H1 (cell line): ENCODE measurements at regions not wholly inside any gene's neighbourhood (a gene's known extent, or its start where the extent isn't known, plus 50 kb on each side); places are given as distances from the start of the nearest gene placed in this dataset.

ENCODE experiments used
- CTCF ChIA-PET: fragments of 300-600 bp; sonication (Branson Sonifier 250); formaldehyde crosslinking; loops from one replicate; lab custom pipeline; 2021; ENCODE audit not compliant: partially characterized antibody; lab: Charles Lee
- POLR2A ChIA-PET: fragments of 300-600 bp; sonication (Branson Sonifier 250); formaldehyde crosslinking; loops from one replicate; lab custom pipeline; 2021; ENCODE audit warnings: inconsistent platforms; ENCODE audit not compliant: partially characterized antibody; lab: Charles Lee
- DNase-seq, 2 experiments: peaks; one replicate each; pipeline versions ENCODE4 v3.0.0 to v3.0.0-alpha.2; 2010 to 2022; ENCODE audit warnings: low spot score in 2 of 2, low read depth in 1 of 2, mixed read lengths in 1 of 2
- FAIRE-seq: peaks from 2 replicates; lab custom pipeline; 2011; peaks lifted over from hg19 to GRCh38; lab: Jason Lieb, UNC
- H2AFZ ChIP-seq: 2 replicates; pipeline ENCODE4 v1.8.1; 2012; ENCODE audit warnings: low read length, inconsistent platforms
- H2AK5ac ChIP-seq: 2 replicates; pipeline ENCODE4 v1.6.1; 2013; ENCODE audit warnings: low read depth, low read length
- H2BK120ac ChIP-seq: replicated peaks from 2 replicates; pipeline ENCODE3; 2013; ENCODE audit warnings: low read depth, low read length, inconsistent platforms
- H2BK12ac ChIP-seq: 2 replicates; pipeline ENCODE4 v1.6.1; 2013; ENCODE audit warnings: low read depth, low read length
- H2BK15ac ChIP-seq: 2 replicates; pipeline ENCODE4 v1.6.1; 2013; ENCODE audit warnings: low read length
- H2BK20ac ChIP-seq: 2 replicates; pipeline ENCODE4 v1.6.1; 2013; ENCODE audit warnings: low read length
- H2BK5ac ChIP-seq: 2 replicates; pipeline ENCODE4 v1.6.1; 2013; ENCODE audit warnings: low read depth, low read length
- H3K14ac ChIP-seq: 2 replicates; pipeline ENCODE4 v1.6.1; 2013; ENCODE audit warnings: inconsistent platforms; ENCODE audit not compliant: insufficient read length
- H3K18ac ChIP-seq: 2 replicates; pipeline ENCODE4 v1.6.1; 2013; ENCODE audit warnings: low read length; ENCODE audit errors: extremely low read depth
- H3K23ac ChIP-seq: 2 replicates; pipeline ENCODE4 v1.6.1; 2013; ENCODE audit warnings: inconsistent platforms; ENCODE audit not compliant: insufficient read length
- H3K23me2 ChIP-seq: 2 replicates; pipeline ENCODE4 v1.6.1; 2013; ENCODE audit warnings: low read depth, low read length
- H3K27ac ChIP-seq: 2 replicates; pipeline ENCODE4 v1.6.1; 2011; ENCODE audit warnings: low read depth, low read length, inconsistent platforms
- H3K27me3 ChIP-seq, 4 experiments: replicated peaks in 1 of 4; 1 replicate in 1 of 4; 2 replicates in 3 of 4; pipeline versions ENCODE4 v1.6.1 to v1.8.1; 2011 to 2013; ENCODE audit warnings: low read length in 3 of 4, mild to moderate bottlenecking in 3 of 4, inconsistent platforms in 2 of 4, mixed read lengths in 2 of 4, moderate library complexity in 1 of 4; ENCODE audit not compliant: control insufficient read depth in 3 of 4, insufficient read depth in 3 of 4; ENCODE audit errors: extremely low read depth in 1 of 4
- H3K36me3 ChIP-seq, 4 experiments: 2 replicates each; pipeline versions ENCODE4 v1.6.1 to v1.8.1; 2011 to 2013; ENCODE audit warnings: mild to moderate bottlenecking in 4 of 4, low read length in 3 of 4, moderate library complexity in 2 of 4, control low read depth in 1 of 4, inconsistent platforms in 1 of 4; ENCODE audit not compliant: insufficient read depth in 4 of 4, control insufficient read depth in 2 of 4
- H3K4ac ChIP-seq: replicated peaks from 2 replicates; pipeline ENCODE3; 2013; ENCODE audit warnings: low read length, low read depth, mixed read lengths, inconsistent platforms; ENCODE audit not compliant: insufficient read length
- H3K4me1 ChIP-seq, 4 experiments: replicated peaks in 1 of 4; 1 replicate in 1 of 4; 2 replicates in 3 of 4; pipeline versions ENCODE4 v1.6.1 to v1.8.1; 2011 to 2013; ENCODE audit warnings: low read length in 3 of 4, inconsistent platforms in 2 of 4, mixed read lengths in 1 of 4; ENCODE audit not compliant: insufficient read depth in 4 of 4, control insufficient read depth in 3 of 4
- H3K4me2 ChIP-seq, 2 experiments: 2 replicates each; pipeline versions ENCODE4 v1.6.1 to v1.8.1; 2011 to 2013; ENCODE audit warnings: low read depth in 2 of 2, low read length in 2 of 2, control low read depth in 1 of 2, inconsistent platforms in 1 of 2, mild to moderate bottlenecking in 1 of 2; ENCODE audit not compliant: insufficient read depth in 1 of 2
- H3K4me3 ChIP-seq, 4 experiments: fragments of 200-600, 300-600 bp in 1 of 4; sonication (generic), shearing (Covaris generic), sonication (Bioruptor Twin) in 1 of 4; 2 replicates each; pipeline versions ENCODE4 v1.5.1 to v1.8.1; 2011 to 2016; ENCODE audit warnings: low read length in 4 of 4, low read depth in 3 of 4, control low read depth in 2 of 4, inconsistent platforms in 2 of 4, mild to moderate bottlenecking in 2 of 4, mixed read lengths in 1 of 4, moderate library complexity in 1 of 4; ENCODE audit not compliant: insufficient read depth in 2 of 4; ENCODE audit errors: extremely low read depth in 1 of 4
- H3K56ac ChIP-seq: replicated peaks from 2 replicates; pipeline ENCODE3; 2013; ENCODE audit warnings: low read depth, mild to moderate bottlenecking, mixed read lengths, low read length, inconsistent platforms; ENCODE audit not compliant: insufficient read length
- H3K79me1 ChIP-seq: 2 replicates; pipeline ENCODE4 v1.6.1; 2013; ENCODE audit warnings: low read depth, low read length, control low read depth
- H3K79me2 ChIP-seq, 2 experiments: 2 replicates each; pipeline versions ENCODE4 v1.6.1 to v1.8.1; 2012 to 2013; ENCODE audit warnings: low read length in 2 of 2, mild to moderate bottlenecking in 2 of 2, inconsistent platforms in 1 of 2; ENCODE audit not compliant: insufficient read depth in 2 of 2, control insufficient read depth in 1 of 2
- H3K9ac ChIP-seq, 4 experiments: replicated peaks in 1 of 4; 1 replicate in 1 of 4; 2 replicates in 3 of 4; pipeline versions ENCODE4 v1.6.1 to v1.8.1; 2011 to 2013; ENCODE audit warnings: low read depth in 3 of 4, low read length in 3 of 4, control low read depth in 2 of 4, mild to moderate bottlenecking in 2 of 4, moderate library complexity in 2 of 4, inconsistent platforms in 1 of 4; ENCODE audit errors: extremely low read depth in 1 of 4
- H3K9me3 ChIP-seq, 2 experiments: 2 replicates each; pipeline versions ENCODE4 v1.6.1 to v1.8.1; 2012 to 2013; ENCODE audit warnings: mild to moderate bottlenecking in 2 of 2, moderate library complexity in 2 of 2, control low read depth in 1 of 2, inconsistent platforms in 1 of 2, low read depth in 1 of 2, low read length in 1 of 2, mixed read lengths in 1 of 2; ENCODE audit not compliant: insufficient read depth in 2 of 2
- H4K20me1 ChIP-seq, 2 experiments: replicated peaks in 1 of 2; 2 replicates each; pipeline versions ENCODE3 to v1.8.1; 2011 to 2013; ENCODE audit warnings: inconsistent platforms in 2 of 2, low read length in 2 of 2, mild to moderate bottlenecking in 1 of 2; ENCODE audit not compliant: insufficient read depth in 2 of 2, control insufficient read depth in 1 of 2
- H4K5ac ChIP-seq: 2 replicates; pipeline ENCODE4 v1.6.1; 2013; ENCODE audit warnings: low read length, low read depth, mixed read lengths, inconsistent platforms; ENCODE audit not compliant: insufficient read length
- H4K8ac ChIP-seq: 2 replicates; pipeline ENCODE4 v1.8.0; 2013; ENCODE audit warnings: mild to moderate bottlenecking, moderate library complexity, low read length, inconsistent platforms; ENCODE audit not compliant: insufficient read depth; ENCODE audit errors: extremely low read depth
- H4K91ac ChIP-seq: replicated peaks from 2 replicates; pipeline ENCODE3; 2013; ENCODE audit warnings: low read length, mixed read lengths, inconsistent platforms; ENCODE audit not compliant: insufficient read length
- CEBPB ChIP-seq: IDR thresholded peaks from 2 replicates; pipeline ENCODE4 v1.6.1; 2012; ENCODE audit warnings: low read depth, low read length
- CREB1 ChIP-seq: IDR thresholded peaks from 2 replicates; pipeline ENCODE4 v1.6.1; 2012; ENCODE audit warnings: inconsistent platforms
- HDAC6 ChIP-seq: IDR thresholded peaks from one replicate; pipeline ENCODE4 v1.7.1; 2012; ENCODE audit warnings: low read depth, mild to moderate bottlenecking, inconsistent platforms, low read length, moderate library complexity
- NRF1 ChIP-seq: IDR thresholded peaks from 2 replicates; pipeline ENCODE4 v1.6.1; 2011; ENCODE audit warnings: mild to moderate bottlenecking, low read depth, low read length, improper control_type of control experiment
- RFX5 ChIP-seq: IDR thresholded peaks from 2 replicates; pipeline ENCODE4 v1.6.1; 2011; ENCODE audit warnings: low read depth, low read length, improper control_type of control experiment, borderline replicate concordance
- SIN3A ChIP-seq, 2 experiments: IDR thresholded peaks in 1 of 2; conservative IDR thresholded peaks in 1 of 2; 2 replicates each; pipeline ENCODE4 v1.6.1; 2011 to 2012; ENCODE audit warnings: low read length in 2 of 2, improper control_type of control experiment in 1 of 2, low read depth in 1 of 2, mild to moderate bottlenecking in 1 of 2
- SRF ChIP-seq: IDR thresholded peaks from 2 replicates; pipeline ENCODE4 v1.6.1; 2011; ENCODE audit warnings: mild to moderate bottlenecking, low read depth, low read length, moderate library complexity
- TBP ChIP-seq: IDR thresholded peaks from 2 replicates; pipeline ENCODE4 v1.6.1; 2011; ENCODE audit warnings: low read depth, low read length, improper control_type of control experiment
- TEAD4 ChIP-seq: IDR thresholded peaks from 2 replicates; pipeline ENCODE4 v1.6.1; 2012; ENCODE audit warnings: low read depth, low read length, inconsistent platforms, mixed read lengths
- WGBS, 2 experiments: shearing (Covaris generic) in 1 of 2; methylation state at CpG; one replicate each; pipeline versions ENCODE4 v1.1.6 to v1.1.7; 2013 to 2015; ENCODE audit warnings: low lambda C conversion rate in 2 of 2, mixed read lengths in 2 of 2, inconsistent platforms in 1 of 2, low coverage in 1 of 2, missing lambda C conversion rate in 1 of 2; ENCODE audit not compliant: insufficient replicate concordance in 2 of 2, insufficient coverage in 1 of 2, insufficient read length in 1 of 2; ENCODE audit errors: extremely low coverage in 1 of 2, missing lambda C conversion rate in 1 of 2; 5-methylcytosine and 5-hydroxymethylcytosine counted together
- TF ChIP-seq, protein P1 (sequence below), 3 experiments: IDR thresholded peaks; 1 replicate in 2 of 3; 2 replicates in 1 of 3; pipeline versions ENCODE4 v1.5.1 to v1.6.1; 2011; ENCODE audit warnings: low read length in 3 of 3, mild to moderate bottlenecking in 3 of 3, inconsistent platforms in 2 of 3, low read depth in 1 of 3, moderate library complexity in 1 of 3; ENCODE audit not compliant: insufficient read depth in 1 of 3; ENCODE audit errors: control extremely low read depth in 1 of 3

DNA sequence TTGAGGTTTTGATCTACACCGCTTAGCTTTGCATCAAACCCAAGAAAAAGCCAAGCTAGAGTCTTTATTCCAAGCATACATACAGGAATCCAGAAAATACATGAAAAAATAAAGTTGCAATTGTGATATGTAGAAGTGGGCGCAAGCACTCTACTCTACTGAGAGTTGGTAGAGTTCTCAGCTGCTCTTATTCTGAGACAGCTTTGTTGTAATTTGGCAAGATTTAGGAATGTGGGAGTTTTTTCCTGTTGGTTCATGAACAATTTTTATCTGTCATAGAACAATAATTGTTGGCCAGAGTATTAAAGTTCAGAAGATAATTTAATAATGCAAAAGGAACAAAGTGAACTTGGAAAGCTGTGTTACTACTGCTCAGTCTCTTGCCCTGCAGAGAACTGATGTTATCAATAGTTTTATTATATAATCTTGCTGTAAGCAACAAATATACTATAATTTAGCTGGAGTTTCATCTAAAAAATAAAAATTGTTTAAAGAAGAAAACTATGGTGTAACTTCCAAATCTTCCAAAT, 302.0 kb upstream of the RND3 start:
- Histone ChIP-seq H3K23me2 (no peaks in the 10 kb centered on the region), H3K27ac (no peak overlapping the region), H4K20me1 (no peaks in the 10 kb centered on the region), H2BK12ac (no peak overlapping the region), H4K8ac (no peak overlapping the region), H2BK120ac (no peak overlapping the region), H2BK5ac (no peak overlapping the region), H4K91ac (no peak overlapping the region), H4K5ac (no peak overlapping the region), H3K4ac (no peak overlapping the region), H3K9me3 (peaks cover 14 to 15% of the 10 kb centered on the region in 2 experiments), H3K4me3 (no peak overlapping the region), H3K79me1 (no peaks in the 10 kb centered on the region), H2BK15ac (no peak overlapping the region), H3K9ac (no peak overlapping the region), H2AK5ac (no peak overlapping the region), H3K14ac (no peak overlapping the region), H3K23ac (no peak overlapping the region), H3K18ac (no peak overlapping the region), H3K27me3 (no peaks in the 10 kb centered on the region), H2AFZ (no peak overlapping the region), H3K36me3 (no peaks in the 10 kb centered on the region; a peak in 1 of 8 replicates), H3K4me1 (no peaks in the 10 kb centered on the region), H3K4me2 (no peak overlapping the region), H3K79me2 (no peaks in the 10 kb centered on the region), H3K56ac (no peak overlapping the region), H2BK20ac (no peak overlapping the region)
- DNase-seq: no peak
- WGBS, 2 experiments: 92% methylated on average over 2 of the region's 2 CpGs; no CpG with 5 or more reads in 1 of the 2 experiments
- POLR2A ChIA-PET: no interaction called here
- FAIRE-seq: no peak
- CTCF ChIA-PET: interaction anchor here (1.0 kb wide), 1 partner anchor 10 kb away, joined by 3 read pairs; no protein-coding TSS in a partner anchor
- TF ChIP-seq TEAD4 (no peak), HDAC6 (no peak), NRF1 (no peak), TBP (no peak), SIN3A (conservative IDR thresholded peaks at IDR 0.05 in 1 of 2, IDR thresholded peaks at IDR 0.05 in 1 of 2; ENCODE audit: low read depth in 1 of 2, low read length in 2 of 2) (no peak), SRF (no peak), CREB1 (no peak), RFX5 (no peak), CEBPB (no peak)
- TF ChIP-seq, protein P1, sequence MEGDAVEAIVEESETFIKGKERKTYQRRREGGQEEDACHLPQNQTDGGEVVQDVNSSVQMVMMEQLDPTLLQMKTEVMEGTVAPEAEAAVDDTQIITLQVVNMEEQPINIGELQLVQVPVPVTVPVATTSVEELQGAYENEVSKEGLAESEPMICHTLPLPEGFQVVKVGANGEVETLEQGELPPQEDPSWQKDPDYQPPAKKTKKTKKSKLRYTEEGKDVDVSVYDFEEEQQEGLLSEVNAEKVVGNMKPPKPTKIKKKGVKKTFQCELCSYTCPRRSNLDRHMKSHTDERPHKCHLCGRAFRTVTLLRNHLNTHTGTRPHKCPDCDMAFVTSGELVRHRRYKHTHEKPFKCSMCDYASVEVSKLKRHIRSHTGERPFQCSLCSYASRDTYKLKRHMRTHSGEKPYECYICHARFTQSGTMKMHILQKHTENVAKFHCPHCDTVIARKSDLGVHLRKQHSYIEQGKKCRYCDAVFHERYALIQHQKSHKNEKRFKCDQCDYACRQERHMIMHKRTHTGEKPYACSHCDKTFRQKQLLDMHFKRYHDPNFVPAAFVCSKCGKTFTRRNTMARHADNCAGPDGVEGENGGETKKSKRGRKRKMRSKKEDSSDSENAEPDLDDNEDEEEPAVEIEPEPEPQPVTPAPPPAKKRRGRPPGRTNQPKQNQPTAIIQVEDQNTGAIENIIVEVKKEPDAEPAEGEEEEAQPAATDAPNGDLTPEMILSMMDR (IDR thresholded peaks at IDR 0.05; ENCODE audit: control extremely low read depth in 1 of 3, insufficient read depth in 1 of 3, low read depth in 1 of 3, low read length in 3 of 3): no peak
